GM12878 (cell line): ENCODE measurements at regions not wholly inside any gene's neighbourhood (a gene's known extent, or its start where the extent isn't known, plus 50 kb on each side); places are given as distances from the start of the nearest gene placed in this dataset.

Experiments
- ATAC-seq: fragments of 200-7000 bp; cut with Tn5 transposase; 3 replicates; pipeline ENCODE4 v1.9.1; 2020; ENCODE audit warnings: mild to moderate bottlenecking, moderate library complexity
- BruUV-seq: library from RNA; stranded (reverse); fragments of 400-500 nt; replicated peaks from 2 replicates; lab custom pipeline; 2021; lab: Mats Ljungman, UMichigan
- CTCF ChIA-PET: fragments of 300-600 bp; sonication (Branson Sonifier 250); formaldehyde crosslinking; extraction: SDS; loops from one replicate; lab custom pipeline; 2021; ENCODE audit warnings: inconsistent platforms; lab: Yijun Ruan, JAX
- POLR2A ChIA-PET: fragments of 350-600 bp; formaldehyde crosslinking; extraction: SDS; loops from one replicate; lab custom pipeline; 2021; ENCODE audit warnings: inconsistent platforms; lab: Charles Lee
- RAD21 ChIA-PET: fragments of 300-600 bp; sonication (Branson Sonifier 250); formaldehyde crosslinking; loops from one replicate; lab custom pipeline; 2023; ENCODE audit warnings: antibody characterized with exemption; ENCODE audit not compliant: unreplicated experiment; lab: Charles Lee
- SMC1A ChIA-PET: fragments of 300-600 bp; sonication (Branson Sonifier 250); formaldehyde crosslinking; loops from one replicate; lab custom pipeline; 2023; ENCODE audit not compliant: unreplicated experiment, uncharacterized antibody; lab: Charles Lee
- DNase-seq: peaks from one replicate; pipeline ENCODE4 v3.0.0-alpha.2; 2011; ENCODE audit warnings: low read depth, low spot score
- FAIRE-seq: peaks from 3 replicates; lab custom pipeline; 2011; peaks lifted over from hg19 to GRCh38; lab: Jason Lieb, UNC
- H2AFZ ChIP-seq: 2 replicates; pipeline ENCODE4 v1.6.0; 2011; ENCODE audit warnings: low read depth, low read length, control low read depth; ENCODE audit not compliant: control insufficient read depth
- H3K27ac ChIP-seq: 2 replicates; pipeline ENCODE4 v1.5.1; 2011; ENCODE audit warnings: control low read depth; ENCODE audit not compliant: control insufficient read depth, insufficient read depth
- H3K27me3 ChIP-seq, 2 experiments: replicated peaks in 1 of 2; 2 replicates each; pipeline versions ENCODE4 v1.6.0 to v1.6.1; 2011; ENCODE audit warnings: low read length in 1 of 2; ENCODE audit not compliant: control insufficient read depth in 2 of 2, insufficient read depth in 2 of 2
- H3K36me3 ChIP-seq, 2 experiments: 2 replicates each; pipeline ENCODE4 v1.5.1; 2011; ENCODE audit warnings: low read length in 1 of 2; ENCODE audit not compliant: control insufficient read depth in 2 of 2, insufficient read depth in 2 of 2
- H3K4me1 ChIP-seq: 2 replicates; pipeline ENCODE4 v1.6.1; 2011; ENCODE audit warnings: mild to moderate bottlenecking, low read length, moderate library complexity, mixed read lengths; ENCODE audit not compliant: control insufficient read depth, insufficient read depth
- H3K4me2 ChIP-seq: 2 replicates; pipeline ENCODE4 v1.6.0; 2011; ENCODE audit warnings: control low read depth; ENCODE audit not compliant: control insufficient read depth, insufficient read depth
- H3K4me3 ChIP-seq: fragments of 200-600 bp; sonication (generic); 2 replicates; pipeline ENCODE4 v1.5.1; 2016
- H3K79me2 ChIP-seq: 2 replicates; pipeline ENCODE4 v1.6.0; 2011; ENCODE audit warnings: low read length; ENCODE audit not compliant: control insufficient read depth, insufficient read depth
- H3K9ac ChIP-seq: 2 replicates; pipeline ENCODE4 v1.8.0; 2011; ENCODE audit warnings: low read length, control low read depth, mixed read lengths; ENCODE audit not compliant: control insufficient read depth, insufficient read depth
- H3K9me3 ChIP-seq: replicated peaks from 3 replicates; pipeline ENCODE4 v1.5.1; 2011; ENCODE audit warnings: mild to moderate bottlenecking, low read length; ENCODE audit not compliant: control insufficient read depth, insufficient read depth
- H4K20me1 ChIP-seq: 2 replicates; pipeline ENCODE4 v1.6.0; 2011; ENCODE audit not compliant: control insufficient read depth, insufficient read depth
- CEBPB ChIP-seq, 2 experiments: fragments of 150-350 bp in 1 of 2; IDR thresholded peaks; 2 replicates each; pipeline ENCODE4 v1.6.1; 2012 to 2014; ENCODE audit warnings: low read depth in 2 of 2, low read length in 2 of 2, borderline replicate concordance in 1 of 2, inconsistent platforms in 1 of 2
- CHD2 ChIP-seq: IDR thresholded peaks from 2 replicates; pipeline ENCODE4 v1.6.1; 2011; ENCODE audit warnings: low read depth, low read length, improper control_type of control experiment, borderline replicate concordance
- CREB1 ChIP-seq: IDR thresholded peaks from 2 replicates; pipeline ENCODE4 v1.6.1; 2012; ENCODE audit warnings: low read depth, mild to moderate bottlenecking, inconsistent platforms
- GATAD2B ChIP-seq: fragments of 450-650 bp; conservative IDR thresholded peaks from 2 replicates; pipeline ENCODE4 v1.6.1; 2017; ENCODE audit warnings: low read depth, mild to moderate bottlenecking, moderate library complexity
- IKZF1 ChIP-seq: fragments of 450-650 bp; conservative IDR thresholded peaks from 2 replicates; pipeline ENCODE4 v1.6.1; 2017; ENCODE audit warnings: antibody characterized with exemption, mild to moderate bottlenecking
- JUNB ChIP-seq: IDR thresholded peaks from 2 replicates; pipeline ENCODE4 v1.6.1; 2016; ENCODE audit warnings: antibody characterized with exemption, mild to moderate bottlenecking
- KLF5 ChIP-seq: fragments of 450-650 bp; IDR thresholded peaks from 2 replicates; pipeline ENCODE4 v1.6.1; 2014; ENCODE audit warnings: mild to moderate bottlenecking; ENCODE audit not compliant: partially characterized antibody
- NFYA ChIP-seq: IDR thresholded peaks from 2 replicates; pipeline ENCODE4 v1.6.1; 2011; ENCODE audit warnings: low read depth, mild to moderate bottlenecking, low read length, improper control_type of control experiment, borderline replicate concordance
- PML ChIP-seq: IDR thresholded peaks from 2 replicates; pipeline ENCODE4 v1.6.1; 2012; ENCODE audit warnings: low read length, inconsistent platforms
- POU2F2 ChIP-seq: IDR thresholded peaks from 3 replicates; pipeline ENCODE4 v1.6.1; 2011; ENCODE audit warnings: low read depth, mild to moderate bottlenecking, low read length, borderline replicate concordance
- RUNX3 ChIP-seq: IDR thresholded peaks from 2 replicates; pipeline ENCODE4 v1.6.1; 2012; ENCODE audit warnings: low read length, inconsistent platforms
- SP1 ChIP-seq: IDR thresholded peaks from one replicate; pipeline ENCODE4 v1.6.1; 2011; ENCODE audit warnings: low read depth, low read length
- SREBF1 ChIP-seq: IDR thresholded peaks from 2 replicates; pipeline ENCODE4 v1.6.1; 2012; ENCODE audit warnings: mild to moderate bottlenecking, low read length
- STAT3 ChIP-seq: IDR thresholded peaks from 2 replicates; pipeline ENCODE4 v1.6.1; 2011; ENCODE audit warnings: low read depth, low read length, improper control_type of control experiment
- TARDBP ChIP-seq: IDR thresholded peaks from 2 replicates; pipeline ENCODE4 v1.6.1; 2016; ENCODE audit warnings: borderline replicate concordance
- ZZZ3 ChIP-seq: IDR thresholded peaks from 2 replicates; pipeline ENCODE4 v1.6.1; 2011; ENCODE audit warnings: low read depth; ENCODE audit not compliant: control insufficient read depth, insufficient read length
- WGBS: methylation state at CpG from one replicate; pipeline ENCODE4 v1.1.6; 2016; ENCODE audit warnings: low lambda C conversion rate; ENCODE audit not compliant: insufficient replicate concordance, insufficient coverage; ENCODE audit errors: missing lambda C conversion rate; 5-methylcytosine and 5-hydroxymethylcytosine counted together
- in situ Hi-C: fragments of 300-500 bp; cut with MboI; formaldehyde crosslinking; loops from 9 replicates; pipeline ENCODE4 v1.14.3; 2018; ENCODE audit warnings: mixed read lengths
- intact Hi-C: fragments of 100-400 bp; cut with micrococcal nuclease; formaldehyde crosslinking; loops from one replicate; pipeline ENCODE4 v1.14.2; 2022; ENCODE audit not compliant: unreplicated experiment
- TF ChIP-seq, protein P1 (sequence below): fragments of 450-650 bp; IDR thresholded peaks from 2 replicates; pipeline ENCODE4 v1.6.1; 2017; ENCODE audit warnings: mild to moderate bottlenecking, moderate library complexity

- Histone ChIP-seq H3K27me3 (0 out of 4 replicates have a peak, but pooled peaks cover 0 to 2% of the 10 kb centered on the region in 2 experiments), H3K27ac (no peak overlapping the region), H3K79me2 (no peaks in the 10 kb centered on the region), H3K4me2 (no peak overlapping the region), H3K9ac (no peak overlapping the region), H3K9me3 (no peaks in the 10 kb centered on the region), H3K4me3 (no peak overlapping the region), H4K20me1 (no peaks in the 10 kb centered on the region; the same call in 1 of the 2 replicates), H2AFZ (no peak overlapping the region), H3K4me1 (no peaks in the 10 kb centered on the region), H3K36me3 (no peaks in the 10 kb centered on the region)
- ChIA-PET RAD21 (no interaction called here), POLR2A (no interaction called here), SMC1A (no interaction called here), CTCF (no interaction called here)
- ATAC-seq (peak; percentile 55; the same call in 2 of the 3 replicates), FAIRE-seq (no peak), DNase-seq (no peak)
- intact Hi-C loops (no loop called here), in situ Hi-C loops (no loop called here)
- TF ChIP-seq TARDBP (no peak), CHD2 (no peak), ZZZ3 (no peak), PML (no peak), IKZF1 (no peak)
- BruUV-seq = no TSS peak
- 26% methylated on average over 7 of the region's 7 CpGs for WGBS
Observed at GRCh38 chr10:60536529-60537114, 146.9 kb upstream of the ANK3 start.

DNA sequence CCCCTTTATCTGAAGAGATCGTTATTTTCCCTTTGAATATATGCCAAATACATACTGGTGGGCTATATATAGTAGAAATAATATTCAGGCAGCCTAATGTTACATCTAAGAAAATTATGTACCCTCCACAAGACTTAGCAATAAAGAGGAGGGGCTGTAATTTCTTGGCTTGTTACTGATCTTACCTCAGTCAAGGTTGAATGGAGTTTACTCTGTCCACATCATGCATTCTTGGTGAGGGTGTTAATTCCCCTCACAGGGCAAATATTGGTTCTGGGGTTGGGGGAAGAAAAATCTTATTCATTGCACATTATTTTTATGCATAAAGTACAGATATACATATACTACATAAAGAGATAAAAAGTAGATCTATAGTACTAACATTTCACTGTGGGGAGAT is 145.8 kb upstream of the ANK3 start:
- Histone ChIP-seq H2AFZ (no peak overlapping the region), H3K79me2 (no peaks in the 10 kb centered on the region), H3K9me3 (no peaks in the 10 kb centered on the region), H3K27ac (no peak overlapping the region), H3K27me3 (0 out of 4 replicates have a peak, but pooled peaks cover 0 to 2% of the 10 kb centered on the region in 2 experiments), H3K4me1 (no peaks in the 10 kb centered on the region), H4K20me1 (no peaks in the 10 kb centered on the region; the same call in 1 of the 2 replicates), H3K9ac (no peak overlapping the region), H3K4me3 (no peak overlapping the region), H3K36me3 (no peaks in the 10 kb centered on the region), H3K4me2 (no peak overlapping the region)
- BruUV-seq = no TSS peak
- 0% methylated on average over 1 of the region's 1 CpG for WGBS
- DNase-seq (no peak), ATAC-seq (peak; percentile 57), FAIRE-seq (no peak)
- POLR2A ChIA-PET = no interaction called here
- intact Hi-C loops = no loop called here
- in situ Hi-C loops = no loop called here
- RAD21 ChIA-PET = no interaction called here
- SMC1A ChIA-PET = no interaction called here
- CTCF ChIA-PET = no interaction called here
- TF ChIP-seq SREBF1 (no peak), GATAD2B (no peak), KLF5 (no peak), CEBPB (IDR thresholded peaks at IDR 0.05; ENCODE audit: borderline replicate concordance in 1 of 2, low read depth in 2 of 2, low read length in 2 of 2) (no peak), PML (no peak), RUNX3 (no peak), NFYA (no peak), POU2F2 (no peak), SP1 (no peak), STAT3 (no peak), CREB1 (no peak), JUNB (no peak)
- TF ChIP-seq, protein P1, sequence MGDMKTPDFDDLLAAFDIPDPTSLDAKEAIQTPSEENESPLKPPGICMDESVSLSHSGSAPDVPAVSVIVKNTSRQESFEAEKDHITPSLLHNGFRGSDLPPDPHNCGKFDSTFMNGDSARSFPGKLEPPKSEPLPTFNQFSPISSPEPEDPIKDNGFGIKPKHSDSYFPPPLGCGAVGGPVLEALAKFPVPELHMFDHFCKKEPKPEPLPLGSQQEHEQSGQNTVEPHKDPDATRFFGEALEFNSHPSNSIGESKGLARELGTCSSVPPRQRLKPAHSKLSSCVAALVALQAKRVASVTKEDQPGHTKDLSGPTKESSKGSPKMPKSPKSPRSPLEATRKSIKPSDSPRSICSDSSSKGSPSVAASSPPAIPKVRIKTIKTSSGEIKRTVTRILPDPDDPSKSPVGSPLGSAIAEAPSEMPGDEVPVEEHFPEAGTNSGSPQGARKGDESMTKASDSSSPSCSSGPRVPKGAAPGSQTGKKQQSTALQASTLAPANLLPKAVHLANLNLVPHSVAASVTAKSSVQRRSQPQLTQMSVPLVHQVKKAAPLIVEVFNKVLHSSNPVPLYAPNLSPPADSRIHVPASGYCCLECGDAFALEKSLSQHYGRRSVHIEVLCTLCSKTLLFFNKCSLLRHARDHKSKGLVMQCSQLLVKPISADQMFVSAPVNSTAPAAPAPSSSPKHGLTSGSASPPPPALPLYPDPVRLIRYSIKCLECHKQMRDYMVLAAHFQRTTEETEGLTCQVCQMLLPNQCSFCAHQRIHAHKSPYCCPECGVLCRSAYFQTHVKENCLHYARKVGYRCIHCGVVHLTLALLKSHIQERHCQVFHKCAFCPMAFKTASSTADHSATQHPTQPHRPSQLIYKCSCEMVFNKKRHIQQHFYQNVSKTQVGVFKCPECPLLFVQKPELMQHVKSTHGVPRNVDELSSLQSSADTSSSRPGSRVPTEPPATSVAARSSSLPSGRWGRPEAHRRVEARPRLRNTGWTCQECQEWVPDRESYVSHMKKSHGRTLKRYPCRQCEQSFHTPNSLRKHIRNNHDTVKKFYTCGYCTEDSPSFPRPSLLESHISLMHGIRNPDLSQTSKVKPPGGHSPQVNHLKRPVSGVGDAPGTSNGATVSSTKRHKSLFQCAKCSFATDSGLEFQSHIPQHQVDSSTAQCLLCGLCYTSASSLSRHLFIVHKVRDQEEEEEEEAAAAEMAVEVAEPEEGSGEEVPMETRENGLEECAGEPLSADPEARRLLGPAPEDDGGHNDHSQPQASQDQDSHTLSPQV = no peak
